ENCODE measurements at regions not wholly inside any gene's neighbourhood (a gene's known extent, or its start where the extent isn't known, plus 50 kb on each side); places are given as distances from the start of the nearest gene placed in this dataset.

- DNase-seq = no peak
Observed at GRCh38 chr9:91094324-91095088, 267.2 kb downstream of the AUH start.

- no peak for DNase-seq
Observed at GRCh38 chr9:91098203-91098850, 263.4 kb downstream of the AUH start.

GRCh38 chr9:91099436-91099835, 262.3 kb downstream of the AUH start:
- DNase-seq = no peak

GRCh38 chr9:91100878-91101450, 260.8 kb downstream of the AUH start:
- DNase-seq = peak in 1 of 56 donors; percentile 9

- no peak for DNase-seq
Observed at GRCh38 chr9:91101611-91102168, 260.0 kb downstream of the AUH start.

- no peak for DNase-seq
Observed at GRCh38 chr9:91102269-91102668, 259.4 kb downstream of the AUH start.

DNA sequence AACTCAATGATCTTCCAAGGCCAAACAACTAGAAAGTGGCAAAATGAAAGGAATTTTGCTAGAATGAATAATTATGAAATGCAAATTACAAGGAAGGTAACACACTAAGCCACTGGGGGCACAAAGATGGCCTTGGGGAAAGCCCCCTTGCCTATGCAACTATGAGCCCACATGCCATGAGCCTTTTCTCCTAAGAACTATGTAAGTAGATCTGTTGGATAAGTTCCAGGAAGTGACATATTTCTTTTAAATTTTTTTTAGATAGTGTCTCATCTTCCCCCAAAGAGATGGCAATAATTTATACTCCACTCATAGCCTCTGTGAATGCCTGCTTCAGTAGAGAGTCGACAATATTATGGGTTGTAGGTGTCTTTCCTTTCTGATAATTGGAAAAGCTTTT, 257.8 kb downstream of the AUH start:
- no peak for DNase-seq

- no peak for DNase-seq
Observed at GRCh38 chr9:91106415-91107081, 255.2 kb downstream of the AUH start.

GRCh38 chr9:91111226-91111625, 250.5 kb downstream of the AUH start:
- no peak for DNase-seq

DNA sequence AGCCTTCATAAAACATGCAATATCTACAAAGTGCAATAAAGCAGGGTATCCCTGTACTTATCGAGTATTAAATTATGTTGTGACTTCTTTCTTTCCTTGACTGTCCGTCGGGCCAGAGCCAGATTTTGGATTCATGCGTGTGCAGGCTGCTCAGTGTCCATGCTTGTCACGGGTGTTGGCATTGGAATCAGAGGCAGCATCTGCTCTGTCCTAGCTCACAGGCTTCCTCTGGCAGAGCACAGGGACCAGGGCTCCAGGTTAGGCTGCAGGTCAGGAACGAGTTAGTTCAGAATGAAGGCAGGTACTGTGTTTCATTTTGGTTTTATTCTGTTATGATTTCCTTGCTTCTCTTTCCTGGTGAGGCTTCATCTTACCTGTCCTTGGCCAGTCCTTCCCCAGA, 249.8 kb downstream of the AUH start:
- no peak for DNase-seq

DNA sequence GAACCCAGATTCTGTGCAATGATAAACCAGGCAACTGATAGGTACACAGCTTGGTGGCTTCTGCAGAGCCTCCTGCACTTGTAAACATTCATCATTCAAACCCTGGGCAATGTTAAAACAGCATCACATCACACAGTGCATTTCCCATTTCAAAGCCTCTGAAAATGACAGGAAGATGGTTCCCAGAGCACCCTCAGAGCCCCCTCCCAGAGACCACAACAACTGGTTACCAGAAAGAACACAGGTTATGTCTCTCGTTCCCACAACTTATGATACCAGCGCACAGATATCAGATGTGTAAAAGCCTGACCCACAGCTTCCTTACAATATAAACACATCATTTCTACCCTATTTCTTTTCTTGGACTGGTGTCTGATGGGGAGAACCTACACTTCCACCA, 248.7 kb downstream of the AUH start:
- DNase-seq = no peak

- DNase-seq = no peak
Observed at GRCh38 chr9:91114450-91114849, 247.3 kb downstream of the AUH start.

- no peak for DNase-seq
Observed at GRCh38 chr9:91116211-91116610, 245.5 kb downstream of the AUH start.

- DNase-seq = no peak
Observed at GRCh38 chr9:91116711-91117110, 245.0 kb downstream of the AUH start.

DNA sequence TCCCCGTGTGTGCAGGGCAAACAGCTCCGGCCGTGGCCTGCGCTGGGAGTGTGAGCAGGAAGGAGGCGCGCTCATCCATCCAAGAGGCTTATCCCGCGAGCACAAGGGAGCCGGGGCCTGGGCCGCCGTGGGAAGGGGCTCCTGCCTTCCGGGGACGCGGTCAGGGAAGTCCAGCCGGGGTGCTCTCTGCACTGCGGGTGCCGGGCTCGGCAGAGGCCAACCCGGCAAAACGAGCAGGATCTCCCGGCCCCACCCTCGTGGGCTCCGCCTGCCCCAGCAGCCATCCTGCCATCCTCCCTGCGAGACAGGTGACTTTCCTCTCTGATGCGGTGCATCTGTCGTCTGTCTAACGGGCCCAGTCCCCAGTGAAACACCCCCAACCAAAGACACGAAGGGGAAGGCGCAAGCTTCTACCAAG, 244.2 kb downstream of the AUH start:
- DNase-seq = no peak

DNA sequence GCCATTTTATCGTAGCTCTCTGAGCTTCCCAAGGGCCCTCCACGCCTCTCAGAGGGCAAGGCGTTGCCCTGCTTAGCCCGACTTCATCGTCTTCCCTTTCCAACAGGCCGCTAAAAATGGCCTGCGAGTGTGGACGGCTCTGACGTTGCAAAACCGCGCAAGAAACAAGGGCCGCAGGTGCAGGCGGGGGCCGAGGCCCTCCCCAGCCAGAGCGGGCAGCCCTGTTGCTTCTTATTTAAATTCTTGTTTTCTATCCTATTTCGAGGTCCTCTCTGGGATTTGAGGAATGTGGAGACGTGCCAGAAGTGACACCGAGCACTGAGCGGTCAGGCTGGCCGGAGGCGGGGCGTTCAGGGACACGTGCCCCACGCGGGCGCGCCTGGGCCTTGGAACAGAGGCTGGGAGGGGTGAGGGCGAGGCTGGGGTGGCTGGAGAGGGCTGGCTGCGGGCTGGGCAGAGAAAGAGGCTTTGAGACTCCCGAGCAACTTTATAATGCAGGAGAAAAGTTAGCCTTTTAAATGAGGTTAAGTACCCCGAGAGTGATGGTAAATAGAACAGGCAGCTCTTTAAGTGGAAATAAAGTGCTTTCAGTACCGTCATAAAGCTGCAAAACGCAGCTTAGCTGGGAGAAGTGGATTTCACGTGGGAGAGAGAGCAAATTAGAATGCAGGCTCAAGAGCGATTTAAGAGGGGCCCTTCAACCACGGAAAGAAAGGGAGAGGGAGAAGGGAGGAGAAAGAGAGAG, 243.6 kb downstream of the AUH start:
- DNase-seq = peak in 43 of 56 donors; percentile 8 to 75 (median 37)

GRCh38 chr9:91118704-91119025, 243.1 kb downstream of the AUH start:
- DNase-seq = no peak

- DNase-seq = no peak
Observed at GRCh38 chr9:91119142-91119541, 242.6 kb downstream of the AUH start.

DNA sequence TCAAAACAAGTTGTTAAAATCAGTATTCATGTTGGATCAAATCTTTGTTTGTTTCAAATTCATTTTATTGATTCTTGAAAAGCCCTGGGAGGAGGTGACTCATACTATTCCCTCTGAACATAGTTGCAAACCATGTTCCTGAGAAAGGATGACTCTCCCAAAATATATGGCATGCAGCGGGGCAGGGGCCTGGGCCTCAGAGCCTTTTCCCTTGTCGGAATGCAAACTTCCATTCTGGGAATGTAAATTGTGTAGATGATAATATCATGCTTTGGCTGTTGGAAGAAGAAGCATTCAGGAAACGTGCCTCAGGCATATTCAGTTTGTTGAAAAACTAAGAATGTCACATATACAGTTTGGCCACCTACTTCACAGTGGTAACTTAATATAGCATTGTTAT, 242.0 kb downstream of the AUH start:
- no peak for DNase-seq

- DNase-seq = no peak
Observed at GRCh38 chr9:91120200-91120599, 241.5 kb downstream of the AUH start.

GRCh38 chr9:91122755-91123154, 239.0 kb downstream of the AUH start:
- no peak for DNase-seq
